LNCAP (cell line): ENCODE measurements at regions not wholly inside any gene's neighbourhood (a gene's known extent, or its start where the extent isn't known, plus 50 kb on each side); places are given as distances from the start of the nearest gene placed in this dataset.

Source experiments
- TF ChIP-seq, protein P1 (sequence below): fragments of 450-650 bp; IDR thresholded peaks from 2 replicates; pipeline ENCODE4 v1.5.1; 2017; ENCODE audit warnings: mild to moderate bottlenecking

DNA sequence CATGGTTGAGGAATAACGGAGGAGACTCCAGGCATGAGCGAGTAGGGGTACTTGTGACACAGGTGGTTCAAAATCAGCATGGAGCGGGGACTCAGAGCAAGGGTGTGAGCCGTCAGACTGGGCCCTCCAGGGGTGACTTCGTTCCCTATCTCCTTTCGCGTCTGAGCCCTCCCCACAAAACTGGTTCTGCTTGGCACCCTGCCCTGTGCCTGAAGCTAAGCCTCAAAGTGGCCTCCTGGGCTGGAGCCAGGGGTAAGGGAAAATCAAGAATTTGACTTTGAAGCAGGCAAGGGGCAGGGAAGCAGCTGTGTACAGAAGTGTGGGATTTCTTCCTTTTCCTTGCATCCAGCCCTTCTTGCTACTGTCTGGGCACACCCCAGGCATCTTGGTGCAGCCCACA is 331.5 kb upstream of the AJAP1 start:
- TF ChIP-seq, protein P1, sequence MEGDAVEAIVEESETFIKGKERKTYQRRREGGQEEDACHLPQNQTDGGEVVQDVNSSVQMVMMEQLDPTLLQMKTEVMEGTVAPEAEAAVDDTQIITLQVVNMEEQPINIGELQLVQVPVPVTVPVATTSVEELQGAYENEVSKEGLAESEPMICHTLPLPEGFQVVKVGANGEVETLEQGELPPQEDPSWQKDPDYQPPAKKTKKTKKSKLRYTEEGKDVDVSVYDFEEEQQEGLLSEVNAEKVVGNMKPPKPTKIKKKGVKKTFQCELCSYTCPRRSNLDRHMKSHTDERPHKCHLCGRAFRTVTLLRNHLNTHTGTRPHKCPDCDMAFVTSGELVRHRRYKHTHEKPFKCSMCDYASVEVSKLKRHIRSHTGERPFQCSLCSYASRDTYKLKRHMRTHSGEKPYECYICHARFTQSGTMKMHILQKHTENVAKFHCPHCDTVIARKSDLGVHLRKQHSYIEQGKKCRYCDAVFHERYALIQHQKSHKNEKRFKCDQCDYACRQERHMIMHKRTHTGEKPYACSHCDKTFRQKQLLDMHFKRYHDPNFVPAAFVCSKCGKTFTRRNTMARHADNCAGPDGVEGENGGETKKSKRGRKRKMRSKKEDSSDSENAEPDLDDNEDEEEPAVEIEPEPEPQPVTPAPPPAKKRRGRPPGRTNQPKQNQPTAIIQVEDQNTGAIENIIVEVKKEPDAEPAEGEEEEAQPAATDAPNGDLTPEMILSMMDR: no peak

GRCh38 chr1:4323309-4323708 is 331.1 kb upstream of the AJAP1 start:
- TF ChIP-seq, protein P1: no peak

DNA sequence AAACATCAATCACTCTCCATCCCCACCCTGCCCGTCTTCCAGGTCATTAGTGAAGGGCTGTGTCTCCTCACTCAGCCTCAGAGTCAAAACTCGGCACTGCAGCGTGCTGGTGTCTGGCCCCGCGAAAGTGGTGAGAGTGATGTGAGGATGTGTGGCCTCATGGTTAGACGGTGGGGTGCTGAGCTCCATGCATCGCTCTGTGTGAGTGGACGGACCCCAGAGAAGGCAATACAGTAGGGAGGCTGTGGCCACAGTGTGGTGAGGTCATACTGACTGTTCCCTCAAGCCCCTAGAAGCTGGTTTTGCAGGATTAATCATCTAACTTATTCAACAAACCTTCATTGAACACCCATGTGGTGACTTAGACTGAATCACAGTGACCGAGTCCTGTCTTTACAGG is 329.9 kb upstream of the AJAP1 start:
- TF ChIP-seq, protein P1: no peak

DNA sequence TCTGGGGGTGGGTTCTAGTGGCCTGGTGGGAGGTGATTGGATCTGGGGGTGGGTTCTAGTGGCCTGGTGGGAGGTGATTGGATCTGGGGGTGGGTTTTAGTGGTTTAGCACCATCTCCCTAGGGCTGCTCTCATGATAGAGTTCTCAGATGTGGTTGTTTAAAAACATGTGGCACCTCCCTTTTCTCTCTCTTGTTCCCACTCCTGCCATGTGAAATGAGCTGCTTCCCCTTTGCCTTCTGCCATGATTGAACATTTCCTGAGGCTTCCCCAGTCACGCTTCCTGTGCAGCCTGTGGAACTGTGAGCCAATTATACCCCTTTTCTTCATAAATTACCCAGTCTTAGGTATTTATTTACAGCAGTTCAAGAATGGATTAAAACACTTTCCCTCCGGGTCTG is 327.3 kb upstream of the AJAP1 start:
- TF ChIP-seq, protein P1: no peak

DNA sequence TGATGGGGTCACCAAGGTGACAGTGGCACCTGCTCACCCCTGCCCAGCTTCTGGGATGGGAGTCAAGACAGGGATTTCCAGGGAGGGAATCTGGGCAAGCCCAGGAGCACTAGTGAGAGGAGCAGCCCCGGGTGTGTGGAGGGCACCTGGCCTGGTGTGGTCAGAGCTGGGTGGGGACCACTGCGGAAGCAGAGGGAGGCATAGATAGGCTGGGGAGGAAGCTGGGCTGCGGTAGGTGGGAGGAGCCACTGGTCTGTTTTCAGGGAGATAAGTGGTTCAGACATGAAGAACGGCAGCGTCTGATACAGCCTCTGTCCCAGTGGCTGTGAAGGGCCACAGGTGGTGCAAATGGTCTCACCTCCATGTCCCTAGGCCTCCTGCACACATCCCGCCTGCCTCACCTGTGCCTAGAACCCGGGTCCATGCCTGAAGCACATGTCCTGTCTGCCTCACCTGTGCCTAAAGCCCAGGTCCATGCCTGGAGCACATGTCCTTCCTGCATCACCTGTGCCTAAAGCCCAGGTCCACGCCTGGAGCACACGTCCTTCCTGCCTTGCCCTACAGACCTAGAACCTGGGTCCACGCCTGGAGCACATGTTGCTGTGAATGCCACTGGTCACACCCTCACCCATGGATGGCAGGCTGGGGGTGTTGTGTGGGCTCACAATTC is 325.9 kb upstream of the AJAP1 start:
- TF ChIP-seq, protein P1: no peak

GRCh38 chr1:4330805-4331766 is 323.3 kb upstream of the AJAP1 start:
- TF ChIP-seq, protein P1: no peak

GRCh38 chr1:4331767-4332163 is 322.6 kb upstream of the AJAP1 start:
- TF ChIP-seq, protein P1: no peak
